ENCODE measurements at regions not wholly inside any gene's neighbourhood (a gene's known extent, or its start where the extent isn't known, plus 50 kb on each side); places are given as distances from the start of the nearest gene placed in this dataset.

- Mint-ChIP-seq H3K36me3 (ENCODE audit: low read depth) (no peaks in the 10 kb centered on the region), H3K27me3 (peaks cover 5% of the 10 kb centered on the region), H3K4me3 (no peak overlapping the region), H3K9me3 (peaks cover 8% of the 10 kb centered on the region), H3K27ac (no peak overlapping the region), H3K4me1 (no peaks in the 10 kb centered on the region)
- no peak for TF ChIP-seq CTCF (IDR thresholded peaks at IDR 0.05)
- ChIA-PET CTCF (interaction anchor here (0.9 to 1.7 kb wide), 3 partner anchors 347 to 351 kb away, joined by 4 to 6 read pairs (median 5); no protein-coding TSS in a partner anchor), POLR2A (no interaction called here)
- ATAC-seq (ENCODE audit: low read depth) (no peak), DNase-seq (no peak)
- intact Hi-C loops (cut with micrococcal nuclease): loop anchor here (5.0 to 10.0 kb wide), 2 partner anchors 952 to 1355 kb away; no protein-coding TSS in a partner anchor
Measured at GRCh38 chr6:144932621-144933020, 647.5 kb downstream of the UTRN start.

DNA sequence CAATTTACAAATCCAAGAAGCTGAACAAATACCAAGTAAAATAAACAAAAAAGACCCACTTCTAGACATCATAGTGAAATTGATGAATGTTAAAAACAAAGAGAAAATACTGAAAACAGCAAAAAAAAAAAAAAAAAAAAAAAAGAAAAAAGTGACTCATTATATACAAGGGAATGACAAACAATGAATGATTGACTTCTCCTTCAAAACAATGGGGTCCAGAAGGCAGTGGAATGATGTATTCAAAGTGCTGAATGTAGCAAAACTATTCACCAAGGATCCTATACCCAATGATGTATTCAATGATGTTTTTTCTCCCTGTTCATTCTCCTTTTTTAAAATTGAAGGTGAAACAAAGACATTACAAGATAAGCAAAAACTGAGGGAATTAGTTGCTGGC lies 650.0 kb downstream of the UTRN start:
- TF ChIP-seq CTCF (IDR thresholded peaks at IDR 0.05): no peak
- Mint-ChIP-seq H3K36me3 (ENCODE audit: low read depth) (no peaks in the 10 kb centered on the region), H3K27ac (no peak overlapping the region), H3K4me3 (no peak overlapping the region), H3K9me3 (peaks cover 8% of the 10 kb centered on the region), H3K4me1 (no peaks in the 10 kb centered on the region), H3K27me3 (peaks cover 2% of the 10 kb centered on the region)
- no peak for ATAC-seq (ENCODE audit: low read depth)
- DNase-seq: no peak
- intact Hi-C loops (cut with micrococcal nuclease): loop anchor here (10.0 kb wide), 1 partner anchor 950 kb away; no protein-coding TSS in a partner anchor
- ChIA-PET POLR2A (no interaction called here), CTCF (no interaction called here)

DNA sequence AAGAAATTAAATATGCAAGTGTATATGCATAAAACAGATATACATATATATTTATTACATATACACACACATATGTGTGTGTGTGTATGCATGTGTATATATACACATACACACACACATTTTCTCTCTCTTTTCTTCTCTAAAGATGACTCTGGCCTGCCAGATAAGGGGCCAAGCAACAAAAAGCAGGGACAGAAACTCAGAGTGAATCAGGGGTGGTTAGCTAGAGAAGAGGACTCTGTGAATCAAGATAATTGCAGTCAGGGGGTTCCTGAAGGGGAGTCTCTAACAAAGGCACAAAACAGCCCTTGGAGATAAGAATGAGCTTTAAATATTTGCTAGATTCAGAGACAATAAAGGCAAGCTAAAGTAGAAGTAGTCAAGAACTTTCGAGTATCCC lies 650.5 kb downstream of the UTRN start:
- ATAC-seq (ENCODE audit: low read depth) (no peak), DNase-seq (no peak)
- peaks cover 8% of the 10 kb centered on the region for H3K9me3 Mint-ChIP-seq
- no peaks in the 10 kb centered on the region for H3K4me1 Mint-ChIP-seq
- no peak overlapping the region for H3K27ac Mint-ChIP-seq
- ChIA-PET CTCF (no interaction called here), POLR2A (no interaction called here)
- no peak overlapping the region for H3K4me3 Mint-ChIP-seq
- no peak for TF ChIP-seq CTCF (IDR thresholded peaks at IDR 0.05)
- H3K27me3 Mint-ChIP-seq: peaks cover 2% of the 10 kb centered on the region
- no peaks in the 10 kb centered on the region for H3K36me3 Mint-ChIP-seq (ENCODE audit: low read depth)
- intact Hi-C loops (cut with micrococcal nuclease): loop anchor here (10.0 kb wide), 1 partner anchor 949 kb away; no protein-coding TSS in a partner anchor

DNA sequence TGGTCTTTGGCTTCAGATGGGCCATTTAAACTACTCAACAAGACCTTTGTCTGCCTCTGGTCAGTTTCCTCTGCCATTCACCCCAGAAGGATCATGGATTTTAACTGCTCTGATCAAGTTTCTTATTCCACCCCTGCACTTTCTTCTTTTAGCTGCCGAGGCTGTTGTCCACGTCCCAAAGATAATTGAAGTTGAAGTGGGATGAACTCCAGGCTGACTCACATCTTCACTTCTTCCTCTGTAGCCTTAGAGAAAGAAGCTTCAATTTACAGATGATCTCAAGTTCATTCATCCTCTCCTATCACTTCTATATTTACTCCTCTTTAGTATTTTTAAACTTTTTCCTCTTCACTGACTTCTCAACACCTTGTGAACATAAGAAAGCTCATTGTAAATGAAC lies 651.6 kb downstream of the UTRN start:
- H3K27me3 Mint-ChIP-seq: peaks cover 2% of the 10 kb centered on the region
- no peak for DNase-seq
- no peak overlapping the region for H3K4me3 Mint-ChIP-seq
- H3K27ac Mint-ChIP-seq: no peak overlapping the region
- ChIA-PET CTCF (no interaction called here), POLR2A (no interaction called here)
- peaks cover 8% of the 10 kb centered on the region for H3K9me3 Mint-ChIP-seq
- intact Hi-C loops (cut with micrococcal nuclease): loop anchor here (10.0 kb wide), 1 partner anchor 948 kb away; no protein-coding TSS in a partner anchor
- ATAC-seq (ENCODE audit: low read depth): no peak
- no peaks in the 10 kb centered on the region for H3K36me3 Mint-ChIP-seq (ENCODE audit: low read depth)
- H3K4me1 Mint-ChIP-seq: no peaks in the 10 kb centered on the region
- TF ChIP-seq CTCF (IDR thresholded peaks at IDR 0.05): no peak

DNA sequence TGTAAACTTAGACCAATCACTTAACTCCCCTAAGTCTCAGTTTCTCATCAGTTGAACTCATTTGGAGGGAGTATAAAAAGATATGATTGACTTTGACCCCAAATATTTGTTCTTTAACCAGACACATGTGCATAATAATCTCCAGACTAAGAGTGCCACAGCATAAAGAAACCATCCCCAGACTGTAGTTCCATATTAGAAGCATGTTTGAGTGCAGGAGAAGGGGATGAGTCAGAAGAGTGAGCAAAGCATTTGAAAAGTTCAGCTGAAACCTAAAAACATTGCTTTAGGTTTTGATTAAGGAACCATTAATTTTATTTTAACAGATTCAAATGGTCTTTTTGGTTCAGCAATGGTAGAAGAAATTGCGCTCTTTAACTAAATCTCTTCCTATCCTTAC lies 654.8 kb downstream of the UTRN start:
- no peak for ATAC-seq (ENCODE audit: low read depth)
- intact Hi-C loops (cut with micrococcal nuclease): loop anchor here (10.0 kb wide), 1 partner anchor 945 kb away; no protein-coding TSS in a partner anchor
- Mint-ChIP-seq H3K27ac (no peak overlapping the region), H3K27me3 (no peaks in the 10 kb centered on the region), H3K4me1 (no peaks in the 10 kb centered on the region), H3K9me3 (no peaks in the 10 kb centered on the region), H3K36me3 (ENCODE audit: low read depth) (no peaks in the 10 kb centered on the region), H3K4me3 (no peak overlapping the region)
- no peak for TF ChIP-seq CTCF (IDR thresholded peaks at IDR 0.05)
- ChIA-PET POLR2A (no interaction called here), CTCF (no interaction called here)
- DNase-seq: no peak
